GM20000 (cell line): ENCODE measurements at regions not wholly inside any gene's neighbourhood (a gene's known extent, or its start where the extent isn't known, plus 50 kb on each side); places are given as distances from the start of the nearest gene placed in this dataset.

Experiments
- DNase-seq: peaks from one replicate; pipeline ENCODE4 v3.0.0; 2012; ENCODE audit warnings: low spot score
- TF ChIP-seq, protein P1 (sequence below): IDR thresholded peaks from 2 replicates; pipeline ENCODE4 v1.5.1; 2012; ENCODE audit warnings: mild to moderate bottlenecking, control low read depth; ENCODE audit errors: extremely low read depth, missing control alignments

DNA sequence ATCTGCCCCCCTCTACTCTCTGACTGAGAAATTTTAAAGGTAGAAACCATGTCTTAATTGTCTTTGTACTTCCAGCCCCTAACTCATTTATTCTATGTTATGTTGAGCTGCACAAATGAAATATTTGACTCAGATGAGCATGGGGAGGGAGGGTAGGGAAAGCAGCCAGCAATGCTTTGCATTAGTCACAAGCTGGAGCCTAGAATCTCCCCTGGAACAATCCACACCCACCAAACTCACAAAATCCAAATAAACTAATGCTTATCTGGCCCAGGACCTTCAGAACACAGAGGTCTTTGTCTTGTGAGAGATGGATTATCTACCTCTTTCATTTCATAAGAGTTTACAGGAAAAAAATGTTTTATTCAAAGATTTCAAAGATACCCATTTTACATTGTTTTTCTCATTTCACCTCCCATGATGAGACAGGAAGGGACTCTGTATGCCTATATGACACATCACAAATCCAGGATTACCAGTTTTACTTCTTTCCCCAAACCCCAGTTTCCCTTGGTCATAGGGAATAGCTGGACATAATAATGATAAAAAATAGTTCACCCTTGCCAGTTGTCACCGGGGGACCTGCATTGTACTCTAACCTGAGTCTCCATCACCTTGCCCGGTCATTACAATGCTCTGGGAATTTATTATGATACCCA is 466.9 kb downstream of the KIF16B start:
- TF ChIP-seq, protein P1, sequence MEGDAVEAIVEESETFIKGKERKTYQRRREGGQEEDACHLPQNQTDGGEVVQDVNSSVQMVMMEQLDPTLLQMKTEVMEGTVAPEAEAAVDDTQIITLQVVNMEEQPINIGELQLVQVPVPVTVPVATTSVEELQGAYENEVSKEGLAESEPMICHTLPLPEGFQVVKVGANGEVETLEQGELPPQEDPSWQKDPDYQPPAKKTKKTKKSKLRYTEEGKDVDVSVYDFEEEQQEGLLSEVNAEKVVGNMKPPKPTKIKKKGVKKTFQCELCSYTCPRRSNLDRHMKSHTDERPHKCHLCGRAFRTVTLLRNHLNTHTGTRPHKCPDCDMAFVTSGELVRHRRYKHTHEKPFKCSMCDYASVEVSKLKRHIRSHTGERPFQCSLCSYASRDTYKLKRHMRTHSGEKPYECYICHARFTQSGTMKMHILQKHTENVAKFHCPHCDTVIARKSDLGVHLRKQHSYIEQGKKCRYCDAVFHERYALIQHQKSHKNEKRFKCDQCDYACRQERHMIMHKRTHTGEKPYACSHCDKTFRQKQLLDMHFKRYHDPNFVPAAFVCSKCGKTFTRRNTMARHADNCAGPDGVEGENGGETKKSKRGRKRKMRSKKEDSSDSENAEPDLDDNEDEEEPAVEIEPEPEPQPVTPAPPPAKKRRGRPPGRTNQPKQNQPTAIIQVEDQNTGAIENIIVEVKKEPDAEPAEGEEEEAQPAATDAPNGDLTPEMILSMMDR: no peak
- DNase-seq: no peak

DNA sequence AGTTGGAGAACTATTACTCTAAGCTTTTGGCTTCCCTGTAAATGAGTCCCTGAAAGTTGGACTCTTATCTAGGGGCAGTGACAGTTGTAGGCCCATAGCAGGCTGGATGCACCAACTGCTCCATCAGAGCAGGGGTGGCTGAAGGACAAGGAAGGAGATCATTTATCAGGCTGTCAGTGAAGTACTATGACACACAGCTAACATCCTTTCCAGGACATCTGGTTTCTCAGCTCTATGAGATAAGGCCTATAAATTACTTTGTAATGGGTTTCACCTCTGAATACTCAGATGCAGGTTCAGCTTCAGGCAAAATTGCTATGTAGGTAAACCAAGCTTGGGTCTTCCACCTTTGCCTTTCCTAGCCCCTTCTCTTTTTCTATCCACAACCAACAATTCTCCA is 468.5 kb downstream of the KIF16B start:
- no peak for DNase-seq
- TF ChIP-seq, protein P1: no peak
